ENCODE measurements at regions not wholly inside any gene's neighbourhood (a gene's known extent, or its start where the extent isn't known, plus 50 kb on each side); places are given as distances from the start of the nearest gene placed in this dataset.

DNA sequence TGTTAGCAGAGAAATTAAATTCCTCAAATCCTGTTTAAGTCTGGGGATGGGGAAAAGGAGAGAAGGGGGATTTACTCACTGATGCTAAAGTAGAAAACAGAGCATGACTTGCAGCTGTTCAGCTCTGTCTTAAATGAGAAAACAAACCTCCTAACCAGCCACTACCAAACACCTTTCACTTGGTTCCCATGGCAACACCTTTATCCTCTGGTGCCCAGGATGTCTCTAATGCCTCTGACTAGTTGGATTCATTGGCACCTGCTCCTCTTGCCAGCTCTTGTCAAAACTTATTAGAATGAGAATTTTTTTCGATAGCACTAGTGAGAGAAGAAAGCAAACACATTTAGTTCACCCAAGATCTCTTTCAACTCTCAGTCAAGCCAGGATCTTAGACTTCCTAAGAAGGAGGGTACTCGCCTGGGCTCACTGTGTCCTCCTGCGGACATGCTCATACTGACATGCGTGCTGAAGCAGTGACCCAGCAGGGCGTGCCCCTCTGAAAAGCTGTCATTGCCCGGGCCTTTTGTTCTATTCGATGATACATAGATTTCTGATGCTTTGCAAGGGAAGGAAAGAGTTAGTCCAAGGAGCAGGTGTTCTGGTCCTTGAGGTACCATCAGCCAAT is 656.0 kb upstream of the CELF4 start:
- TF ChIP-seq FOXK2 (IDR thresholded peaks at IDR 0.05), result no peak
- TF ChIP-seq NFRKB (IDR thresholded peaks at IDR 0.05), result no peak
- TF ChIP-seq L3MBTL2 (conservative IDR thresholded peaks at IDR 0.05), result no peak
- no peak for TF ChIP-seq SUZ12 (IDR thresholded peaks at IDR 0.05)
- TF ChIP-seq FOXA1 (IDR thresholded peaks at IDR 0.05), result no peak
- no peak for TF ChIP-seq ELF4 (IDR thresholded peaks at IDR 0.05)
- no peak for TF ChIP-seq BHLHE40 (IDR thresholded peaks at IDR 0.05; ENCODE audit: borderline replicate concordance)
- TF ChIP-seq HDGF (IDR thresholded peaks at IDR 0.05; ENCODE audit: borderline replicate concordance), result no peak
- TF ChIP-seq SP1 (IDR thresholded peaks at IDR 0.05), result no peak
- TF ChIP-seq FOXM1 (IDR thresholded peaks at IDR 0.05; ENCODE audit: borderline replicate concordance), result no peak
- no peak for TF ChIP-seq TARDBP (IDR thresholded peaks at IDR 0.05)

Data from HEK293T (cell line).